AG09309 (cell line): ENCODE measurements at regions not wholly inside any gene's neighbourhood (a gene's known extent, or its start where the extent isn't known, plus 50 kb on each side); places are given as distances from the start of the nearest gene placed in this dataset.

ENCODE experiments used
- DNase-seq: peaks from one replicate; pipeline ENCODE4 v3.0.0-alpha.2; 2010; ENCODE audit warnings: low read depth
- H3K4me3 ChIP-seq: 2 replicates; pipeline ENCODE4 v1.5.1; 2011; ENCODE audit warnings: mild to moderate bottlenecking, low read depth, low read length, moderate library complexity; ENCODE audit not compliant: control insufficient read depth
- CTCF ChIP-seq: IDR thresholded peaks from 2 replicates; pipeline ENCODE4 v1.5.1; 2011; ENCODE audit warnings: mild to moderate bottlenecking, low read depth, low read length, inconsistent platforms; ENCODE audit not compliant: insufficient read depth, control insufficient read depth; ENCODE audit errors: missing control alignments

- no peak for DNase-seq
- TF ChIP-seq CTCF = no peak
- no peak overlapping the region for H3K4me3 ChIP-seq
These were observed 258.3 kb downstream of the CGGBP1 start for GRCh38 chr3:87800516-87800915.

- H3K4me3 ChIP-seq = no peak overlapping the region
- DNase-seq = no peak
- no peak for TF ChIP-seq CTCF
These were observed 260.2 kb downstream of the CGGBP1 start for GRCh38 chr3:87798567-87798947.

- no peak for DNase-seq
- H3K4me3 ChIP-seq = no peak overlapping the region
- no peak for TF ChIP-seq CTCF
These were observed 260.8 kb downstream of the CGGBP1 start for GRCh38 chr3:87797872-87798566.

- no peak for DNase-seq
- TF ChIP-seq CTCF = no peak
- H3K4me3 ChIP-seq = no peak overlapping the region
These were observed 262.0 kb downstream of the CGGBP1 start for GRCh38 chr3:87796843-87797185.

- no peak for DNase-seq
- no peak for TF ChIP-seq CTCF
These were observed 262.5 kb downstream of the CGGBP1 start for GRCh38 chr3:87796137-87796842.

GRCh38 chr3:87795701-87796100 lies 263.1 kb downstream of the CGGBP1 start:
- TF ChIP-seq CTCF = no peak
- DNase-seq = no peak
- H3K4me3 ChIP-seq = no peak overlapping the region

More at GRCh38 chr3:87796137-87796842, 262.5 kb downstream of the CGGBP1 start:
- no peak overlapping the region for H3K4me3 ChIP-seq
